ENCODE measurements at regions not wholly inside any gene's neighbourhood (a gene's known extent, or its start where the extent isn't known, plus 50 kb on each side); places are given as distances from the start of the nearest gene placed in this dataset.

DNA sequence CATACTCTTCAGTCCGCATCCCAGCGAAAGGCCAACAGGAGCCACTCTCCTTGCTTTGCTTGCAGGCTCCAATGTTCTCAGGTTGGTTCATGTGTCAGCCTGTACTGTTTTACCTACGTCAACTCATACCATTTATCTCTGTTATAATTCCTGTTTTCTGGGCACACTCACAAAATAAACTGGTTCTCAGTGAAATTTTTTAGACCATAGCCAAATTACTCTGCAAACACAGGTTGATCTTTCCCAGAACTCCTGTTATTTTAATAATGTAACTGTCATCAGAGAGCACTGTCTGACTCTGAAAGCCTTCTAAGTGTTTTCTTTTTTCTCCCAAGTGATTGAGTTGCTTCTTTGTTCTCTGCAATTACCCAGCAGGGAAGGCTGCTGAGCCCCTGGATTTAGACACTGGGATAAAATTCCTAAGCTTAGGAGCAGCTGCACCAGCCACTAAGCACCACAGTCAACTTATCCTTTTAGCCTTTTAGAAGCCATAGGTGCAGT lies 111.6 kb upstream of the PIEZO2 start:
- TF ChIP-seq, protein P1, sequence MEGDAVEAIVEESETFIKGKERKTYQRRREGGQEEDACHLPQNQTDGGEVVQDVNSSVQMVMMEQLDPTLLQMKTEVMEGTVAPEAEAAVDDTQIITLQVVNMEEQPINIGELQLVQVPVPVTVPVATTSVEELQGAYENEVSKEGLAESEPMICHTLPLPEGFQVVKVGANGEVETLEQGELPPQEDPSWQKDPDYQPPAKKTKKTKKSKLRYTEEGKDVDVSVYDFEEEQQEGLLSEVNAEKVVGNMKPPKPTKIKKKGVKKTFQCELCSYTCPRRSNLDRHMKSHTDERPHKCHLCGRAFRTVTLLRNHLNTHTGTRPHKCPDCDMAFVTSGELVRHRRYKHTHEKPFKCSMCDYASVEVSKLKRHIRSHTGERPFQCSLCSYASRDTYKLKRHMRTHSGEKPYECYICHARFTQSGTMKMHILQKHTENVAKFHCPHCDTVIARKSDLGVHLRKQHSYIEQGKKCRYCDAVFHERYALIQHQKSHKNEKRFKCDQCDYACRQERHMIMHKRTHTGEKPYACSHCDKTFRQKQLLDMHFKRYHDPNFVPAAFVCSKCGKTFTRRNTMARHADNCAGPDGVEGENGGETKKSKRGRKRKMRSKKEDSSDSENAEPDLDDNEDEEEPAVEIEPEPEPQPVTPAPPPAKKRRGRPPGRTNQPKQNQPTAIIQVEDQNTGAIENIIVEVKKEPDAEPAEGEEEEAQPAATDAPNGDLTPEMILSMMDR (IDR thresholded peaks at IDR 0.05), result no peak
- TF ChIP-seq POLR2A (IDR thresholded peaks at IDR 0.05), result no peak

All from right lobe of liver (tissue), 4 donors.